DMS 273 (cell line): ENCODE measurements at regions not wholly inside any gene's neighbourhood (a gene's known extent, or its start where the extent isn't known, plus 50 kb on each side); places are given as distances from the start of the nearest gene placed in this dataset.
A peak's percentile ranks its signal among the peaks of the same experiment; 100 is the strongest.
"Not testable (repeated sequence)": the region's sequence is repeated elsewhere in the genome, so short reads cannot be mapped to it uniquely, and the experiment has no call there.

ENCODE experiments used
- DNase-seq: peaks from one replicate; lab custom pipeline; 2025; ENCODE audit not compliant: unreplicated experiment; lab: John Stamatoyannopoulos, UW

DNA sequence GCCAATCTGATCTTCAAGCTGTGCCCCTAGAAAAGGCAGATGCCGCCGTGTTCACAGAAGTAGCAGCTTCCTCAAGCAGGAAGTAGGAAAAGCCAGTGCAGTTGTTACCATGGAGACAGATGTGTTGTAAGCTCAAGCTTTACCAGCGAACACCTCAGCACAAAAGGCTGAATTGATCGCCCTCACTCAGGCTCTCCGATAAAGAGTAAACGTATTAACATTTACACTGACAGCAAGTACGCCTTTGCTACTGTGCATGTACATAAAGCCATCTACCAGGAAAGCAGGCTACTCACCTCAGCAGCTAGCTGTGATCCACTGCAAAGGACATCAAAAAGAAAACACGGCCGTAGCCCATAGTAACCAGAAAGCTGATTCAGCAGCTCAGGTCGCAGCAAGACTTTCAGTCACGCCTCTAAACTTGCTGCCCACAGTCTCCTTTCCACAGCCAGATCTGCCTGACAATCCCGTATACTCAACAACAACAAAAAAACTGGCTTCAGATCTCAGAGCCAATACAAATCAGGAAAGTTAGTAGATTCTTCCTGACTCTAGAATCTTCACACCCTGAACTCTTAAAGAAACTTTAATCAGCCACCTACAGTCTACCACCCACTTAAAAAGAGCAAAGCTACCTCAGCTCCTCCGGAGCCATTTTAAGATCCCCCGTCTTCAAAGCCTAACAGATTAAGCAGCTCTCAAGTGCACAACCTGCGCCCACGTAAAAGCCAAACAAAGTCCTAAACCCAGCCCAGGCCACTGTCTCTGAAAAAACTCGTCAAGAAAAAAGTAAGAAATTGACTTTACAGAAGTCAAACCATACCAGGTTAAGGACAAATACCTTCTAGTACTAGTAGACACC lies 160.0 kb downstream of the DEFB131A start:
- not testable (repeated sequence) for DNase-seq

DNA sequence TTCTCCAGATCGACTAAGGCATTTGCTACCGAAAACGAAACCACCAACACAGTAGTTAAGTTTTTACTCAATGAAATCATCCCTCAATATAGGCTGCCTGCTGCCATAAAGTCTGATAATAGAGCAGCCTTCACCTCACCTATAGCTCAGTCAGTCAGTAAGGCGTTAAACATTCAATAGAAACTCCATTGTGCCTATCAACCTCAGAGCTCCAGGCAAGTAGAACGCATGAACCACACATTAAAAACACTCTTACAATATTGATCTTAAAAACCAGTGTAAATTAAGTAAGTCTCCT lies 160.6 kb downstream of the DEFB131A start:
- DNase-seq = not testable (repeated sequence)

DNA sequence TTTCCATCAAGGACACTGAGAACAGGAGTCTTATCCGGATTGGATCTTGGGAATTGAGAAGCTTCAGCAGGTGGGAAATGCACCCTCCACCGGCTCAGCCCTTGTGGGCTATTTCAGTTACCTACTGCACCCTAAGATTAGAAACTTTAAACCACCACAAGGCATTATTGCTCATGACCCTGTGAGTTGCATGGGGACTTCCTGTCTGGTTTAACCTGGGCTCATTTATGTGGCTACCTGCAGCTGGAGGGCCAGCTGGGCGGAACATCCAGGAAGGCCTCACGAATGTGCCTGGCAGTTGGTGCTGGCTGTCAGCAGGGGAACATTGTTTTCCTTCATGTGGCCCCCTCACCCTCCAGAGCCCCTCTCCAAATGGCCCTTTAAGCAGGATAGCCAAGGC lies 164.1 kb downstream of the DEFB131A start:
- no peak for DNase-seq

DNA sequence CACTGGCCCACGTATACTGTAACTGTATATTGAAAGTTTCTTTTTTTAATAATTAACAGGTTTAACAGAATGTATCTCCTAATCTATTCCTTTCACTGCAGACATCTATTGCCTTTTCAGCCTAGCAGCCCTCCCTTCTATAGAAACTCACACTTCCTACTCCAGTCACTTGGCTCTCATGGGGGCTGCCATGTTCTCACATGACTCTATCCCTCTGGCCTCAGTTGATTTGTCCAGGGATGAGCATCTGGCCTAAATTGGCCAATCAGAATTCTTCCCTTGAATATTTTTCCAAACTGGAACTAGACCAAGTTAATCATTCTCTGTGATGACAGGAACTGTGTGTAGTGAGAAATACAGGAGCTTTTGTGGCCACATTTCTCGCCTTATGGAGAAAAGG lies 166.1 kb downstream of the DEFB131A start:
- not testable (repeated sequence) for DNase-seq

DNA sequence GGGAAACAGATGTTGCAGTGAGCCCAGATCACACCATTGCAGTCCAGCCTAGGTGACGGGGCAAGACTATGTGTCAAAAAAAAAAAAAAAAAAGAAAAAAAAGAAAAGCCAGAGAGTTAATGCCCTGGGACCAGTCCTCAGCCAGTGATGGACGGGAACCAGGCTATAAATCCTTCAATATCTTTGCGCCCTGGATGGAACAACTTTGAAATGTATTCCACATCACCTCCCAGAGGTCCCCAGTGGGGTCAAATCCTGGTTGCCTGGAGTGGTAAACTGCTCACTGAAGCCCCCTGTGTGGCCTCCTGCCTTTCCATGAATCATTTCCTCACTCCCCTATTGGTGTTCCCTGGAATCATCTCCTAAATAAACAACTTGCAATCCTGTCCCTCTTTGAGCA lies 166.9 kb downstream of the DEFB131A start:
- no peak for DNase-seq

DNA sequence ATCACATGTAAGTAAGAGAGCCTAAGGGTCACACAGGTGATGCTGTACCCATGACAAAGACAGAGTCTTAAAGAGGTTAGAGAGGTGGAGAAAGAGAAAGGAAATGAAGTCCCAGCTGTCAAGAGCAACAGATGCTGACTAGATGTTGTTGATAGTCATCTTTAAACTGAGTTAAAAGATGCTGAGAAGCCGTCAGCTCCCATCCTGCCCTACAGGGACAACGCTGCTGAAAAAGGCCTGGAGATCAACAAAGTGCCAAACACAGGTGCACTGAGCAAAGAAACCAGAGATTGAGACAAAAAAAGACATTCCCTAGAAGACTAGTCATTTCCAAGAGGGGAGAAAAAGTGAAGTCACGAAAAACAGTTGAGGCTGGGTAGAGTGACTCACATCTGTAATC lies 145.0 kb upstream of the DRD5 start:
- not testable (repeated sequence) for DNase-seq

DNA sequence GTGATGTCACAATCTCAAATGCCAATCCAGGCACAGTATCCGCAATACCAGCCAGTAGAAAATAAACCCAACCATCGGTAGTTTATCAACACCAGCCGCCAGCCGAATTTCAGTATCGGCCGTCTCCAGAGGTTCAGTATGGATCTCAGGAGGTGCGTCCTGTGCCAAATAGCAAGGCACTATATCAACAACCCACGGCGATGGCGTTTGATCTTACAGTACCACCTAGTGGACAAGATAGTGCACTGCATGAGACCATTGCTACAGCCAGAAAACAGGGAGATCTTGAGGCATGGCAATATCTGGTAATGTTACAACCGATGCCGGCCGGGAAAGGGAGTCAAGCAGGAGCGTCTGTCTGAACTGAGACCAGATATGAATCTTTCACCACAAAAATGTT lies 121.8 kb upstream of the DRD5 start:
- not testable (repeated sequence) for DNase-seq

DNA sequence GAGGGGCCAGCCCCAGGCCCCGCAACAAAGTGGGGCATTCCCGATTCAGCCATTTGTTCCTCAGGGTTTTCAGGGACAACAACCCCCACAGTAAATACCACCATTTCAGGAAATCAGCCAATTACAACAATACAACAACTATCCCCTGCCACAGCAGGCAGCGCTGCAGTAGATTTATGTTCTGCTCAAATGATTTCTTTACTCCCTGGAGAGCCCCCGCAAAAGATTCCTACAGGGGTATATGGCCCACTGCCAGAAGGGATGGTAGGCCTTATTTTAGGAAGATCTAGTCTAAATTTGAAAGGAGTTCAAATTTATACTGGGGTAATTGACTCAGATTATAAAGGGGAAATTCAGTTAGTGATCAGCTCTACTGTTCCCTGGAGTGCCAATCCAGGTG lies 120.5 kb upstream of the DRD5 start:
- DNase-seq = not testable (repeated sequence)

DNA sequence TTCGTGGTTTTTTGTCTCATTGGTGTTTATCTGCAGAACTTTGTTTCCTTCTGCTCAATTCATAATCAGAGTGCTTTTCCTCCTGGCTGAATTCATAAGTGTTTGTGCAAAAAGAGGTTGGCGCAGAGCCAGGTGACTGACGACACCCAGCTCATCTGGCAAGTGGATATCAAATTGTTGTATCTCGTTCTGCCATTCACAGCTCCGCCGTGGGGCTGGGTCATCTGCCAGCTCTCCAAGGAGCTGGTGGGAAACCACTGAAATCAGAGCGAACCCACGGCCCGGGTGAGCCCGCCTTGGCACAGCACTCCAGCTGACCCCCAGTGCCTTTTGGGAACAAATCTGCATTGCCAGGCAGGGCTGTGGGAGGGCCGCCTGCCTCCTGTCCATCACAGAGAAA lies 110.7 kb upstream of the DRD5 start:
- peak; percentile 26 for DNase-seq

DNA sequence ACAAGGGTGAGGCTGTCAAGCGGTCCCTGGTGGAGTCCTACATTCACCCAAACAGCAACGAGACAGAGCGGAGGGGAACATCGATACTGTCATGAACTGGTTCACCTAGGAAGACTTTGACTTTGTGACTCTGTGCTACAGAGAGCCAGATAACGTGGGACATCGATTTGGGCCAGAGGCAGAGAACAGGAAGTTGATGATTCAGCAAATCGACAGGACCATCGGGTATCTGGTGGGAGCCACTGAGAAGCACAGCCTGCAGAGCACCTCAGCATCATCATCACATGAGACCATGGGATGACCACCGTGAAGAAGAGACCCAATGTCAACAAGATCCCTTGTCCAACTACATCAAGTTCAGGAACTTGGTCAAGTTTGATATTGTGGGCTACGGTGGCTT lies 104.1 kb upstream of the DRD5 start:
- DNase-seq = not testable (repeated sequence)

DNA sequence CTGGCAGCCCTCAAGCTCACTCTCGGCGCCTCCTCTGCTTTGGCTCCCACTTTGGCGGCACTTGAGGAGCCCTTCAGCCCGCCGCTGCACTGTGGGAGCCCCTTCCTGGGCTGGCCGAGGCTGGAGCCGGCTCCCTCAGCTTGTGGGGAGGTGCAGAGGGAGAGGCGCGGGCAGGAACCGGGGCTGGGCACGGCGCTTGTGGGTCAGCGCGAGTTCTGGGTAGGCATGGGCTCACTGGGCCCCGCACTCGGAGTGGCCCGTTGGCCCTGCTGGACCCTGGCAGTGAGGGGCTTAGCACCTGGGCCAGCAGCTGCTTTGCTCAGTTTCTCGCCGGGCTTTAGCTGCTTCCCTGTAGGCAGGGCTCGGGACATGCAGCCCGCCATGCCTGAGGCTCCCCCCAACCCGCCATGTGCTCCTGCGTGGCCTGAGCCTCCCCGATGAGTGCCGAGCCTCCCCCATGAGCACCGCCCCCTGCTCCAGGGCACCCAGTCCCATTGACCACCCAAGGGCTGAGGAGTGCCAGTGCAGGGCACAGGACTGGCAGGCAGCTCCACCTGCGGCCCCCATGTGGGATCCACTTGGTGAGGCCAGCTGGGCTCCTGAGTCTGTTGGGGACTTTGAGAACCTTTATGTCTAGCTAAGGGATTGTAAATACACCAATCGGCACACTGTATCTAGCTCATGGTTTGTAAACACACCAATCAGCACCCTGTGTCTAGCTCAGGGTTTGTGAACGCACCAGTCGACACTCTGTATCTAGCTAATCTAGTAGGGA lies 101.5 kb upstream of the DRD5 start:
- DNase-seq = no peak

DNA sequence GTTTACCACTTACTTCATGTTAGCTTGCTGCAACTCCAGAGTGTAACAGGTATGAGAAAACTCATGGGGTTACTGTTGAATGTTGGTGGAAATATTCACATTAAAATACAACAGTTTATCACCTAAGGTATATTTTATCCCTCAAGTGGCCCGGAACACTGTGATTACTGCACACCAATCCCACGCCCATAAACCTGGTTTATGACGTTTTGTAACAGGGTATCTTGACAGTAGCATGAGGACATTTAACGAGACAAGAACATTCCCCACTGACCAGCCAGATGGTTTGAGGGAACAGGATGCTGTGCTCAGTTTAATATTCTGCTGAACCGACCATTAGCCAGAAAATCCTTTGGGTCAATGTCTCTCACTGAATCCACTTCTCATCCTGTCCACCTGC lies 98.3 kb upstream of the DRD5 start:
- not testable (repeated sequence) for DNase-seq

DNA sequence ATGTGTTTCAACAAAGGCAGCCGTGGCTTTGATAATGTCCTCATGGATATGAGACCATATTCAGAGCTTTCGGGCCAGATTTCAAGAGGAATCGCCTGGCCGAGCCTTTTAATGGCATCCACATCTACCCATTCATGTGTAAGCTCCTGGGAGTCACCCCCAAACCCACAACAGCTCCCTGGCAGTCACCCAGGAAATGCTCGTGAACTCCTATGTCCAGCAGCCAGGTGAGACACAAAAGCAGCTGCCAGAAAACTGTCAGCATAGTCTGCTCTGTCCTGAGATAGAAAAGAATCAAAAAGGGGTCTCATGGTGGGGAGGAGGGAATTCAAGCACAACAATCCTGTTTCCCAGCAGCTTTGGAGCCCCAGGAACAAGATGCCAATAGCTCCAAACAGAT lies 96.4 kb upstream of the DRD5 start:
- not testable (repeated sequence) for DNase-seq

DNA sequence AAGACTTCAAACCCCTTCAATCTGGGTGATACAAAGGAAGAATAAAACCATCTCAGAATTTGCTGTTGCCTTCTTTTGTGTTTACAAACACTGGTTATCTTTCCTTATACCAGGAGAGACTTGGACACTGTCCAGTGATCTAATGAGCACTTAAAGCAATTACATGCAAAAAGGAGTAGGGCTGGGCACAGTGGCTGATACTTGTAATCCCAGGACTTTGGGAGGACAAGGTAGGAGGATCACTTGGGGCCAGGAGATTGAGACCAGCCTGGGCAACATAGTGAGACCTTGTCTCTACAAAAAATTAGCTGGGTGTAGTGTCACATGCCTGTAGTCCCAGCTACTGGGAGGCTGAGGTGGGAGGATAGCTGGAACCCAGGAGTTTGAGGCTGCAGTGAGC lies 95.7 kb upstream of the DRD5 start:
- no peak for DNase-seq

DNA sequence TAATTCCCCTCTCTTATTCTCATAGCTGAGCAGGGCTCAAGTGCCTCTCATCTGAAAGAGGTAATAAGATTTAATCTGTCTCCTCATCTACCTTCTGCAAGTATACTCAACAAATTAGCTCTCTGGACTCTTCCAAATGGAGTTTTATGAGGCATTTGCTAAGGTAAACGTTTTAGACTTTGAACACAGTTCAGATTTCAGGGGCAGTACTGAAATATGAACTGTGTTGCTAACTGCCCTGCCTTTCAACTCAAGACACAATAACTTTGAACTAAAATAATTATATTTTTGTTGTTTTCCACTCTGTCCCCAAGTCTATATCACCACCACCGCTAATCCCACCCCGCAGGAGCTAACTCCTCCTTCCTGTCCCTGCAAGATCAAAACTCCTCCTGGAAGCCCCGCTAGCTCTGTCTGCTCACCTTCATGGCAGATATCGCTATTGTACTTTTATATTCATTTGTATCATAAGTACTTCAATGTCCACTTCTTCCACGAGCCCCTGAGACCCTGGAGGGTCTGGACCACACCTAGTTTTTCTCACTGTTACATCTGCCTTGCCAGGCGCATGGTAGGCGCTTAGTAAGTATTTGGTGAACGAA lies 90.7 kb upstream of the DRD5 start:
- DNase-seq = not testable (repeated sequence)

DNA sequence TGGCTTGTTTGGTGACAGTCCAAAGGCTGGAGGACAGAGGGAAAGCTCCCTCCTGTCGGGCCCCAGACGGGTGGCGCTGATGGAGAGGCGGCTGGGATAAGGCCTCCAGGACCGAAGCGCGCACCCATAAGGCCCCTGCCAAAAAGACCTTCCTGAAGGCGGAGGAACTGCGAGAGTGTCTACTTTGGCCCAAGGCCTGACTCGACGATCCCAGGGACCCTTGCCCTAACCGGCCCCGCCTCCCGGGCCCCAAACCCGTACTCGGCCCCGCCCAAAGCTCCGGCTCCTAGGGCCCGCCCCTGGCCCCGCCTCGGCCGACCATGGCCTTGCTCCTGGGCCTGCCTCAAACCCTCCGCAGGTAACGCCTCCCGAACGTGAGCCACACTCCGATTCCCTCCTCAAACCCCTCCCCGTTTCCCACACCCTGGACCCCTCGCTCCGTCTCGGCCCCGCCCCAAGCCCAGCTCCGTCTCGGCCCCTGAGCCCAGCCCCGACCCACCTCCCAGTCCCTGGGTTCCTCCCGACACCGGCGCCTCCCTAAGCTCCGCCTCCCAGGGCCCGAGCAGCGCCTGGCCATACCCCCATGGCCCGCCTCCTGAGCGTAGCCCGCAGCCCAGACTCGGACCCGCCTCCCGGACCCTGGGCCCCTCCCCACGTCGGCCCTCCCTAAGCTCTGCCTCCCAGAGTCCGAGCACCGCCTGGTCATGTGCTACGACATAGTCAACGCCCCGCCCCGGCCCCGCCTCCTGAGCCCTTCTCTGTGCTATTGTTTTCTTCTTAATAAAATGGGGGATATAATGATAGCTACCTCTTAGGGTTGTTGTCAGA lies 90.0 kb upstream of the DRD5 start:
- peak; percentile 92 for DNase-seq

DNA sequence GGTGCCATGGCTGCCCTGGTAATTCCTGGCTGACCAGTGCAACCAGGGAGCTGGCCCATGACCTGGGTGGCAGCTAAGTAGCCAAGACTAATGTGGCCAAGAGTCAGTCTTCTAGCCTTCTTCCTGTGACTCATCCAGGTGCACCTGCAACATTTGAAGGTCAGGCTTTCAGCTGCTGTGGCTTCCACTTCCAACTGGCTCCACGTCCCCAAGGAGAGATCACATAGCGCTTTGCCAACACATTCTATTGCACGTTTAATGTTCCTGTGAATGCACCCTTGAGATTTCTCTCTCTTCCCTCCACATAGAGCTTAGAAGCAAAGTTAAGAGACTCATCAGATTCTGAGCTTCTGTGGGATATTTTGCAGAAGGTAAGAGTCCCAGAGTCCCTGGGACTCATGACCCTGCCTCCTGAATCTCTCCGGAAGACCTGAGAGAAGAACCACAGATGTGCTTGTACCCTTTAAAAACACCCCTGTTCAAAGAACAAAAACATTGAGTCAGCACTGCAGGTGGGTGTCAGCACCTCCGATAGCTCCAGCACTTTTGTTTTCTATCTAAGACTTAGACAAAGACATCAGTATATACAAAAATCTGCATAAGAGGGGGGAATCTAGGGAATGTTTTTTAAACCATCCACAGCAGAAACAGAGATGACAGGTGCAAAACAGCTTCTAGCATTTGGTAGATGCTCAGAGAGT lies 88.5 kb upstream of the DRD5 start:
- not testable (repeated sequence) for DNase-seq

DNA sequence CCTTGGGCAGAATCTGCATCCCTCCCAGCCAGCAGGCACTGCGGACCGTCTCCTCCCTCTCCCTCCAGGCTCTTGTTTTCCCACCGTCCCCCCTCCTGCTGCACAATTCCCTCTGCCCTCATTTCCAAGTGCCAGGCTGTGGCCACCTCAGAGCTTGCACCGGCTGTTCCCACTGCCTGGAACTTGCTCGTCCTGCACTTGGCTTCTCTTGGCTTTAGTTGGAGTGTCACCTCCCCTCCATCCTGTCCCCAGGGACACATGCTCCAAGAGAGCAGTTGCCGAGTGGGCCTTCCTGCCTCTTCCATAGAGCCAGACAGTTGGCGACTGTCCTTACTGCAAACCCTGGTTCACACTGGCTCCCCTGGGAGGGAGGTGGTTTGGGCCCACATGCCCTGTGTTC lies 87.0 kb upstream of the DRD5 start:
- not testable (repeated sequence) for DNase-seq

DNA sequence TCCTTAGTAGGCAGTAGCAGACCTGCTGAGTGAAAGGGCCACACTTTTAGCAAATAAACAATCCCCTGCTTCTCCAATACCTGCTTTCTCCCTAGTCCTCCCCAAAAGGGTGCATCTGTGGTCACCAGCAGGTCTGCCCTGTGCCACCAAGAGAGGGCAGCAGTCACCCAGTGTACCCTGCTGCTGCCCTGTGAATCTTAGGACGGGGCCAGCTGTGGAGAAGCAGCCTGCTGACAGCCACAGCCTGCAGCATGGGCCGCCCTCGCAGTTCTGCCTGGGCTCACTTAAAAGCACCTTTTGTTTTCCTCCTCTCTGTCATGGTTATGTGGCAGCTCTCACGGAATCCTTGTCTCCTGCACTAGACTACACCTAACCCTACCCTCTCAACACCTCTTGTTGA lies 85.4 kb upstream of the DRD5 start:
- DNase-seq = peak; percentile 47

DNA sequence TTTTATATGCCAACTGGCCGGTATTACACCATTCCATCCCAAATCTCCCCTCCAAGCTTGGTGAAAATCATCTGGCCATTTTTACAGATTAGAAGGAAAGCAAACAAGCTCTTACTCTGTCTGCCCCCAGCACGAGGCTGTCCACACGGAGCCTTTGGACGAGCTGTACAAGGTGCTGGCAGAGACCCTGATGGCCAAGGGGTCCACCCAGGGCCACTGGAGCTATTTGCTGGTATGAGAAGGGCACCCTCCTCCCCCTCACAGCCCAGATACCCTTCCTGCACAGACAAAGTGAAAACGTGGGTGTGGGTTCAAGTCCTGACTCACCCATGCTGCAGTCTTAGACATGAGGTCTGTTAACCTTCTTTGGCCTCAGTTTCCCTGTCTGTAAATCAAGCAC lies 84.9 kb upstream of the DRD5 start:
- not testable (repeated sequence) for DNase-seq

DNA sequence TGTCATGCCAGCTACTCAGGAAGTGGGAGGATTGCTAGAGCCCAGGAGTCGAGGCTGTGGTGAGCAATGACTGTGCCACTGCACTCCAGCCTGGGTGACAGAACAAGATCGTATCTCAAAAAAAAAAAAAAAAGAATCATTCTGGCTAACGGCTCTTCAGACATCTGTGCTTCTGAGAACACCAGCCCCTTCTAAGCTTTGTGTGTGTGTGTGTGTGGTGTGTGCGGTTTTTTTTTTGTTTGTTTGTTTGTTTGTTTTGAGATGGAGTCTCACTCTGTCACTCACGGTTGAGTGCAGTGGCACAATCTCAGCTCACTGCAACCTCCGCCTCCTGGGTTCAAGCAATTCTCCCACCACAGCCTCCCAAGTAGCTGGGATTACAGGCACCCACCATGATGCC lies 79.4 kb upstream of the DRD5 start:
- not testable (repeated sequence) for DNase-seq
